ENCODE measurements at regions not wholly inside any gene's neighbourhood (a gene's known extent, or its start where the extent isn't known, plus 50 kb on each side); places are given as distances from the start of the nearest gene placed in this dataset.

GRCh38 chr4:19401301-19402080 lies 850.2 kb upstream of the SLIT2 start:
- DNase-seq = no peak
- in situ Hi-C loops (cut with MboI; ENCODE audit: low pct_ligation_motif_present in 1 of 4, low pct_unique_long_range_greater_than_20kb in 1 of 4, low sequenced_read_pairs in 3 of 4) = no loop called here
- TF ChIP-seq POLR2A (IDR thresholded peaks at IDR 0.05) = no peak

GRCh38 chr4:19400820-19401219 lies 850.9 kb upstream of the SLIT2 start:
- DNase-seq = no peak
- Histone ChIP-seq H3K27ac (no peak overlapping the region), H3K9me3 (no peaks in the 10 kb centered on the region), H3K27me3 (no peaks in the 10 kb centered on the region), H3K4me1 (no peaks in the 10 kb centered on the region), H3K4me3 (no peak overlapping the region), H3K36me3 (no peaks in the 10 kb centered on the region)
- 83% methylated on average over 1 of the region's 1 CpG; no CpG with 5 or more reads in 1 of the 2 donors for WGBS, 2 donors (ENCODE audit: low coverage in 1 of 2)
- intact Hi-C loops (cut with DNase I; ENCODE audit: low total_unique reads) (no loop called here), in situ Hi-C loops (cut with MboI; ENCODE audit: low pct_ligation_motif_present in 1 of 4, low pct_unique_long_range_greater_than_20kb in 1 of 4, low sequenced_read_pairs in 3 of 4) (no loop called here)
- TF ChIP-seq EP300 (IDR thresholded peaks at IDR 0.05; ENCODE audit: low read depth) = no peak
- no peak for TF ChIP-seq POLR2A (IDR thresholded peaks at IDR 0.05)
- no peak for TF ChIP-seq CTCF (IDR thresholded peaks at IDR 0.05)
- TF ChIP-seq POLR2AphosphoS5 (IDR thresholded peaks at IDR 0.05) = no peak

More at GRCh38 chr4:19401301-19402080, 850.2 kb upstream of the SLIT2 start:
- 56 to 87% methylated on average over 1 of the region's 1 CpG for WGBS, 2 donors (ENCODE audit: low coverage in 1 of 2)
- intact Hi-C loops (cut with DNase I; ENCODE audit: low total_unique reads) = no loop called here
- H3K36me3 ChIP-seq = no peaks in the 10 kb centered on the region
- no peak overlapping the region for H3K27ac ChIP-seq
- no peaks in the 10 kb centered on the region for H3K4me1 ChIP-seq
- no peaks in the 10 kb centered on the region for H3K9me3 ChIP-seq
- no peaks in the 10 kb centered on the region for H3K27me3 ChIP-seq
- no peak overlapping the region for H3K4me3 ChIP-seq

- H3K4me3 ChIP-seq = no peak overlapping the region
- no peak overlapping the region for H3K27ac ChIP-seq
- no peaks in the 10 kb centered on the region for H3K4me1 ChIP-seq
- intact Hi-C loops (cut with DNase I; ENCODE audit: low total_unique reads) = no loop called here
- in situ Hi-C loops (cut with MboI; ENCODE audit: low pct_ligation_motif_present in 1 of 4, low pct_unique_long_range_greater_than_20kb in 1 of 4, low sequenced_read_pairs in 3 of 4) = no loop called here
- H3K36me3 ChIP-seq = no peaks in the 10 kb centered on the region
- H3K9me3 ChIP-seq = no peaks in the 10 kb centered on the region
- DNase-seq = no peak
- TF ChIP-seq POLR2A (IDR thresholded peaks at IDR 0.05) (no peak), EP300 (IDR thresholded peaks at IDR 0.05; ENCODE audit: low read depth) (no peak), POLR2AphosphoS5 (IDR thresholded peaks at IDR 0.05) (no peak), CTCF (IDR thresholded peaks at IDR 0.05) (no peak)
- H3K27me3 ChIP-seq = no peaks in the 10 kb centered on the region
Measured at GRCh38 chr4:19399001-19399400, 852.7 kb upstream of the SLIT2 start.

GRCh38 chr4:19386786-19387185 lies 864.9 kb upstream of the SLIT2 start:
- WGBS, 2 donors (ENCODE audit: low coverage in 1 of 2) = 53 to 60% methylated on average over 2 of the region's 2 CpGs
- TF ChIP-seq POLR2A (IDR thresholded peaks at IDR 0.05) = no peak
- TF ChIP-seq CTCF (IDR thresholded peaks at IDR 0.05) = no peak
- TF ChIP-seq POLR2AphosphoS5 (IDR thresholded peaks at IDR 0.05) = no peak
- no peak for TF ChIP-seq EP300 (IDR thresholded peaks at IDR 0.05; ENCODE audit: low read depth)
- in situ Hi-C loops (cut with MboI; ENCODE audit: low pct_ligation_motif_present in 1 of 4, low pct_unique_long_range_greater_than_20kb in 1 of 4, low sequenced_read_pairs in 3 of 4) = no loop called here

More at GRCh38 chr4:19386786-19387185, 864.9 kb upstream of the SLIT2 start:
- DNase-seq = no peak
- no peaks in the 10 kb centered on the region for H3K4me1 ChIP-seq
- no peaks in the 10 kb centered on the region for H3K36me3 ChIP-seq
- no peak overlapping the region for H3K4me3 ChIP-seq
- H3K9me3 ChIP-seq = no peaks in the 10 kb centered on the region
- H3K27me3 ChIP-seq = no peaks in the 10 kb centered on the region
- intact Hi-C loops (cut with DNase I; ENCODE audit: low total_unique reads) = no loop called here
- H3K27ac ChIP-seq = no peak overlapping the region

All from transverse colon (tissue), 4 donors.